OCI-LY1 (cell line): ENCODE measurements at regions not wholly inside any gene's neighbourhood (a gene's known extent, or its start where the extent isn't known, plus 50 kb on each side); places are given as distances from the start of the nearest gene placed in this dataset.

Experiments
- EZH2 ChIP-seq: fragments of 200-600 bp; sonication (generic), shearing (Covaris generic); IDR thresholded peaks from 2 replicates; pipeline ENCODE4 v1.8.0; 2017; ENCODE audit warnings: borderline replicate concordance, mixed run types, mild to moderate bottlenecking, antibody characterized with exemption, low read length, moderate library complexity, mixed read lengths
- TF ChIP-seq, protein P1 (sequence below): fragments of 200-600 bp; sonication (generic), shearing (Covaris generic); IDR thresholded peaks from 2 replicates; pipeline ENCODE4 v1.5.1; 2017; ENCODE audit warnings: mild to moderate bottlenecking, antibody characterized with exemption, low read length, moderate library complexity, mixed read lengths

DNA sequence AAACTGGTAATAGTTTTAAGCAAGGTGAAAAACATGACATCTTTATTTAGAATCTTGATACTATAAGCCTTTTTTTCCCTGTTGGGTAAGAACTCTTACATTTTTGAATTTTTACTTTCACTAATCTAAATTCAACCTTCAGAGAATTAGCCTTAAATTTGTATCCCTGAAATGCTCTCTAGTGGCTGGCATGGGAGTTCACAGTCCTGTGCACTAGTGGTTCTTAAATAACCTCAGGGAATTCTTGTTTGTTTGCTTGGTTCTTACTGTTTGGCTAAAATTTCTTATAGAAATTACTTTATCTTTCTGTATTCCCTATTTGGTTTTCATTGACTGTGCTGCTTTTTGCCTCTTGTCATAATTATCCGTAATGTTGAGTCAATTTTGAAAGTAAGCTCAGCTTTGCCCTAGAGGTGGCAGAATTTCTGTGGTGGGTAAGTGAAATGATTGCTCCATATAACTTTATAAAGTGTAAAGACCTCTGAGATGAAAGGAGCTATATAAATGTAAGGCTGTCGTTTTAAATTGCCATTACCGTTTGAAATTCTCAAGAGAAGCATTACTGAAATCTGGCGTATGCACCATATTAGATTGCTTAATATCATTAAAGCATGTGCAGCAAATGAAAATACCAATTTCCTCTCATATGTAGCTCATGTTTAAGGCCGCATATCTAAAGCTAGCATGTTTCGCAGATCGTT, 391.3 kb upstream of the FIGN start:
- TF ChIP-seq, protein P1, sequence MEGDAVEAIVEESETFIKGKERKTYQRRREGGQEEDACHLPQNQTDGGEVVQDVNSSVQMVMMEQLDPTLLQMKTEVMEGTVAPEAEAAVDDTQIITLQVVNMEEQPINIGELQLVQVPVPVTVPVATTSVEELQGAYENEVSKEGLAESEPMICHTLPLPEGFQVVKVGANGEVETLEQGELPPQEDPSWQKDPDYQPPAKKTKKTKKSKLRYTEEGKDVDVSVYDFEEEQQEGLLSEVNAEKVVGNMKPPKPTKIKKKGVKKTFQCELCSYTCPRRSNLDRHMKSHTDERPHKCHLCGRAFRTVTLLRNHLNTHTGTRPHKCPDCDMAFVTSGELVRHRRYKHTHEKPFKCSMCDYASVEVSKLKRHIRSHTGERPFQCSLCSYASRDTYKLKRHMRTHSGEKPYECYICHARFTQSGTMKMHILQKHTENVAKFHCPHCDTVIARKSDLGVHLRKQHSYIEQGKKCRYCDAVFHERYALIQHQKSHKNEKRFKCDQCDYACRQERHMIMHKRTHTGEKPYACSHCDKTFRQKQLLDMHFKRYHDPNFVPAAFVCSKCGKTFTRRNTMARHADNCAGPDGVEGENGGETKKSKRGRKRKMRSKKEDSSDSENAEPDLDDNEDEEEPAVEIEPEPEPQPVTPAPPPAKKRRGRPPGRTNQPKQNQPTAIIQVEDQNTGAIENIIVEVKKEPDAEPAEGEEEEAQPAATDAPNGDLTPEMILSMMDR = no peak
- TF ChIP-seq EZH2 = no peak
